Glomerular visceral epithelial cell (primary cell): ENCODE measurements at regions not wholly inside any gene's neighbourhood (a gene's known extent, or its start where the extent isn't known, plus 50 kb on each side); places are given as distances from the start of the nearest gene placed in this dataset.
"Not testable (repeated sequence)": the region's sequence is repeated elsewhere in the genome, so short reads cannot be mapped to it uniquely, and the experiment has no call there.

ENCODE experiments used
- DNase-seq: peaks from one replicate; pipeline ENCODE4 v3.0.0-alpha.2; 2016; ENCODE audit errors: extremely low spot score

GRCh38 chr16:10232757-10233156 is 50.5 kb upstream of the GRIN2A start:
- DNase-seq = no peak

- DNase-seq = no peak
Observed at GRCh38 chr16:10239640-10240039, 57.4 kb upstream of the GRIN2A start.

- no peak for DNase-seq
Observed at GRCh38 chr16:10240854-10241613, 58.8 kb upstream of the GRIN2A start.

GRCh38 chr16:10242097-10242496 is 59.9 kb upstream of the GRIN2A start:
- DNase-seq = no peak

- DNase-seq = no peak
Observed at GRCh38 chr16:10242916-10243315, 60.7 kb upstream of the GRIN2A start.

- DNase-seq = no peak
Observed at GRCh38 chr16:10245002-10245401, 62.8 kb upstream of the GRIN2A start.

GRCh38 chr16:10250137-10250828 is 68.1 kb upstream of the GRIN2A start:
- DNase-seq = no peak

- DNase-seq = no peak
Observed at GRCh38 chr16:10252155-10252554, 69.9 kb upstream of the GRIN2A start.

GRCh38 chr16:10253409-10253808 is 71.2 kb upstream of the GRIN2A start:
- no peak for DNase-seq

- no peak for DNase-seq
Observed at GRCh38 chr16:10255728-10256127, 73.5 kb upstream of the GRIN2A start.

- peak; percentile 57 for DNase-seq
Observed at GRCh38 chr16:10256784-10257641, 74.8 kb upstream of the GRIN2A start.

- not testable (repeated sequence) for DNase-seq
Observed at GRCh38 chr16:10257642-10258251, 75.5 kb upstream of the GRIN2A start.

GRCh38 chr16:10258930-10259603 is 76.8 kb upstream of the GRIN2A start:
- DNase-seq = peak; percentile 80

GRCh38 chr16:10261077-10261476 is 78.8 kb upstream of the GRIN2A start:
- DNase-seq = no peak

- not testable (repeated sequence) for DNase-seq
Observed at GRCh38 chr16:10261526-10261925, 79.3 kb upstream of the GRIN2A start.

- DNase-seq = no peak
Observed at GRCh38 chr16:10262377-10263132, 80.3 kb upstream of the GRIN2A start.

- DNase-seq = no peak
Observed at GRCh38 chr16:10265770-10266615, 83.8 kb upstream of the GRIN2A start.

GRCh38 chr16:10266809-10267208 is 84.6 kb upstream of the GRIN2A start:
- no peak for DNase-seq

- DNase-seq = no peak
Observed at GRCh38 chr16:10269632-10270031, 87.4 kb upstream of the GRIN2A start.
